GM12872 (cell line): ENCODE measurements at regions not wholly inside any gene's neighbourhood (a gene's known extent, or its start where the extent isn't known, plus 50 kb on each side); places are given as distances from the start of the nearest gene placed in this dataset.

Experiments
- CTCF ChIP-seq: IDR thresholded peaks from 3 replicates; pipeline ENCODE4 v1.5.1; 2011; ENCODE audit warnings: low read depth, mild to moderate bottlenecking, low read length, moderate library complexity; ENCODE audit not compliant: insufficient read depth

- TF ChIP-seq CTCF, result no peak
Observed at GRCh38 chr14:55901291-55901690, 216.9 kb upstream of the PELI2 start.

- no peak for TF ChIP-seq CTCF
Observed at GRCh38 chr14:55902241-55902640, 216.0 kb upstream of the PELI2 start.

GRCh38 chr14:55904086-55904485 lies 214.1 kb upstream of the PELI2 start:
- TF ChIP-seq CTCF, result no peak

GRCh38 chr14:55908106-55908505 lies 210.1 kb upstream of the PELI2 start:
- TF ChIP-seq CTCF, result no peak

GRCh38 chr14:55909879-55910278 lies 208.3 kb upstream of the PELI2 start:
- TF ChIP-seq CTCF, result no peak

GRCh38 chr14:55910601-55911243 lies 207.5 kb upstream of the PELI2 start:
- no peak for TF ChIP-seq CTCF

- TF ChIP-seq CTCF, result no peak
Observed at GRCh38 chr14:55911776-55912175, 206.4 kb upstream of the PELI2 start.
